GM18505 (cell line): ENCODE measurements at regions not wholly inside any gene's neighbourhood (a gene's known extent, or its start where the extent isn't known, plus 50 kb on each side); places are given as distances from the start of the nearest gene placed in this dataset.
"Not testable (repeated sequence)": the region's sequence is repeated elsewhere in the genome, so short reads cannot be mapped to it uniquely, and the experiment has no call there.

Experiments
- ATAC-seq: cut with Tn5 transposase; IDR thresholded peaks from one replicate; pipeline ENCODE4 v1.9.1; 2021; ENCODE audit not compliant: unreplicated experiment
- POLR2A ChIP-seq: IDR thresholded peaks from 4 replicates; pipeline ENCODE4 v1.6.1; 2011; ENCODE audit warnings: borderline replicate concordance; ENCODE audit not compliant: insufficient read depth, insufficient read length; ENCODE audit errors: extremely low read depth

GRCh38 chr10:37067576-37067975 is 57.8 kb upstream of the ANKRD30A start:
- TF ChIP-seq POLR2A: no peak
- ATAC-seq: no peak

- not testable (repeated sequence) for ATAC-seq
Measured at GRCh38 chr10:37062296-37062695, 63.1 kb upstream of the ANKRD30A start.

- no peak for ATAC-seq
- TF ChIP-seq POLR2A: no peak
Measured at GRCh38 chr10:37057261-37057660, 68.1 kb upstream of the ANKRD30A start.

DNA sequence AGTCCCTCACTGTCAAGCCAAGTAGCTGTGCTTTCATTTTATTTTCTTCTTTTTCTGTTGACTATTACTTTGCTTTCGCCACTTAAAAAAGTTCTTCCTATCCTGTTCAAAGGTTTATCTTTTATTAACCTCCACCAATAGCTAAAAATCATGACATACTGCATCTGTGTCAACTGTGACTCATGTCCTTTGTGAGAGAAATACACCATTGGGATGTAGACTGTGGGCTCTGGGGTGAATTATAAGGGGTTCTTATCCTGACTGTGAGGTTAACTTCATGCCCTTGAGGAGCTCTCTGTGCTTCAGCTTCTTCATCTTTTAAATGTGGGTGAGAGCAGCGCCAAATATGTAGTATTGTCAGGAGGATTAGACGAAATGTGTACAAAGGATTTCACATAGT is 71.9 kb upstream of the ANKRD30A start:
- ATAC-seq: no peak
- no peak for TF ChIP-seq POLR2A

DNA sequence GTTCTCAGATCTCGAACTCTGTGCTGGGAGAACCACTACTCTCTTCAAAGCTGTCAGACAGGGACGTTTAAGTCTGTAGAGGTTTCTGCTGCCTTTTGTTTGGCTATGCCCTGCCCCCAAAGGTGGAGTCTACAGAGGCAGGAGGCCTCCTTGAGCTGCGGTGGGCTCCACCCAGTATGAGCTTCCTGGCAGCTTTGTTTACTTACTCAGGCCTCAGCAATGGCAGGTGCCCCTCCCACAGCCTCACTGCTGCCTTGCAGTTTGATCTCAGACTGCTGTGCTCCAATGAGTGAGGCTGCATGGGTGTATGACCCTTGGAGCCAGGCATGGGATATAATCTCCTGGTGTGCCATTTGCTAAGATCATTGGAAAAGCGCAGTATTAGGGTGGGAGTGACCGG is 75.4 kb upstream of the ANKRD30A start:
- not testable (repeated sequence) for ATAC-seq

DNA sequence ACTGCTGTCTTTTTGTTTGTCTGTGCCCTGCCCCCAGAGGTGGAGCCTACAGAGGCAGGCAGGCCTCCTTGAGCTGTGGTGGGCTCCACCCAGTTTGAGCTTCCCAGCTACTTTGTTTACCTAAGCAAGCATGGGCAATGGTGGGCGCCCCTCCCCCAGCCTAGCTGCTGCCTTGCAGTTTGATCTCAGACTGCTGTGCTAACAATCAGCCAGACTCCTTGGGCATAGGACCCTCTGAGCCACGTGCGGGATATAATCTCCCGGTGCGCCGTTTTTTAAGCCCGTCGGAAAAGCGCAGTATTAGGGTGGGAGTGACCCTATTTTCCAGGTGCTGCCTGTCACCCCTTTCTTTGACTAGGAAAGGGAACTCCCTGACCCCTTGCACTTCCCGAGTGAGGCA is 81.1 kb upstream of the ANKRD30A start:
- not testable (repeated sequence) for ATAC-seq

DNA sequence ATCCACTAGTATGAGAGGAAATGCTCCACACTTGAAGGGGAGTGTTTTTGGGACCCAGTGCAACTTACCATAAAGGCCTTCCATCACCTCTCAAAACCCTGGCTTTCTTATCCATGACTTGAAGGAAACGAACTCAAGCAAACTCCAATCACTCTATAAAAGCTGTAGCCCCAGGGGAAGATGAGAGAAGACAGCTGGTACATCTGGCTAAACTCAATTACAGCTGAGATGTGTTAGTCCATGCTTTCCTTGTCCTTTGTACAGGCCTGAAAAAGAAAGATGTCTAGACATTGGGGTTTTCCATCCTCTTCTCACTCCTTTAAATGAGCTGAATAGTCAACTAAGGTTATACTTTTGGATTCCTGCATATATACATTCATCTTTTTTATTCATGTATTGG is 89.5 kb upstream of the ANKRD30A start:
- TF ChIP-seq POLR2A: no peak
- no peak for ATAC-seq

GRCh38 chr10:37015498-37015897 is 109.9 kb upstream of the ANKRD30A start:
- no peak for TF ChIP-seq POLR2A
- ATAC-seq: no peak

- TF ChIP-seq POLR2A: no peak
- no peak for ATAC-seq
Measured at GRCh38 chr10:37010741-37011140, 114.7 kb upstream of the ANKRD30A start.

DNA sequence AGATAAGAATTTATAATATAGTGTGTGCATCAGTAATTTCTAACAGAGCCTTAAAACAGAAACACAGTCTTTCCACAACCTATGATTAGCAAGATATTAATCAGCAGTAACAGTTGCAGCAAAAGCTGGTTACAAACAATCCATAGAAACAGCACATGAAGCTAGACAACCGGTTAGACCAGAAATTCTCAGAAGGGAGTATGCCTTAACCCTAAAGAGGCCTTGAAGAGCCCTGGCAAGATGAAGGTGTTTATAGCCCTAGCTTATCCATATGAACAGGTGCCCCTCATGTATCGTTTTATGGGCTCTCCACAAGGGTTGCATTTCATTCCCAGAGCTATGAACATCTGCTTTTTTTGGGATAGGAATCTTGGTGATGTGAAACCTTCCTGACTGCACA is 117.1 kb upstream of the ANKRD30A start:
- ATAC-seq: not testable (repeated sequence)

DNA sequence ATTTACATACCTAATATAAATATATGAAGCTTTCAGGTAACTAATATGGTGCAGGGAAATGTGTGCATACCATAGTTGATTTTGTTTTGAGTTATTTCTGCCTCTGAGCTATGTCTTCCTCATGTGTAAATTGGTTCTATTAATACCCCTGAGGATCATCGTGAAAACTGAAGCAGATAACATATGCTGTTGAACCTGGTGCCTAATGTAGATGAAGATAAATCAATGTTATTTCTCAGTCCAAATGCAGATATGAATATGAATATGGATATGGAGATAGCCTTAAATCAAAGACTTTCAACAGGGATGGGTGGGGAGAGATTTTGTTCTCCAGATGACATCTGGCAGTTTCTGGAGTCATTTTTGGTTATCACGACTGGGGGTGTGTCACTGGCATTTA is 122.3 kb upstream of the ANKRD30A start:
- TF ChIP-seq POLR2A: no peak
- ATAC-seq: no peak

DNA sequence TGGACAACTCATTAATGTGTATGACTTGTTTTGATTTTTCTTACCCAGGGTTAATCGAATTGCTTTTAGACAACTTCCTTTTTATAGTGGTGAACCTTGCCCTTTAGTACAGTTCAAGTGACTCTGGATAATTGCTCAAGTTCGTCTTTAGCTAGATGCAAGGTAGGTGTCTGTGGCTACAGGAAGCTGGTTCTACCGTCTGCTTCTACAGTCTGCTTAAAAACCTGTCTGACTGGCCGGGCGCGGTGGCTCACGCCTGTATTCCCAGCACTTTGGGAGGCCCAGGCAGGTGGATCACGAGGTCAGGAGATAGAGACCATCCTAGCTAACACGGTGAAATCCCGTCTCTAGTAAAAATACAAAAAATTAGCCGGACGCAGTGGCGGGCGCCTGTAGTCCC is 129.6 kb upstream of the ANKRD30A start:
- ATAC-seq: not testable (repeated sequence)

GRCh38 chr10:36994886-36995285 is 130.5 kb upstream of the ANKRD30A start:
- no peak for TF ChIP-seq POLR2A
- no peak for ATAC-seq

GRCh38 chr10:36989233-36989632 is 136.2 kb upstream of the ANKRD30A start:
- no peak for TF ChIP-seq POLR2A
- ATAC-seq: no peak

GRCh38 chr10:36946598-36946997 is 178.8 kb upstream of the ANKRD30A start:
- no peak for TF ChIP-seq POLR2A
- ATAC-seq: no peak

- no peak for ATAC-seq
- TF ChIP-seq POLR2A: no peak
Measured at GRCh38 chr10:36943544-36943943, 181.9 kb upstream of the ANKRD30A start.

DNA sequence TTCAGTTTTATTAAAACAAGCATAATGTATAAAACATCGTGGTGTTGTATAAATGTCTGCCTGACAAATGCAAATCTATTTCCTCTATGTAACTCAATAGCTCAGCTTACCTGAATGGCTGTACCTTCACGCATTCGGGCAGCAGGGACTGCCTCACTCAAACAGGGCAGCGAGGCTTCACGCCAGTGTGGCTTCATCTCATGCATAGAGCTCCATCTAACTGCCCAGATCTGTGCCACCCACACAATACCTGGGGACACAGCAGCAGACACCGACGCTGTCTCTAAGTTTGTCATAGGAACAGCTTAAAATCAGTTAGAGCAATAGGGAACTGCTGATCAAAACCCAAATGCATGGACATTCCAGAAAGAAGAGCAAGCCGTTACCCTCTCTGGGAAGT is 182.8 kb upstream of the ANKRD30A start:
- TF ChIP-seq POLR2A: no peak
- no peak for ATAC-seq

GRCh38 chr10:36903040-36903439 is 222.4 kb upstream of the ANKRD30A start:
- TF ChIP-seq POLR2A: no peak
- ATAC-seq: no peak
